ENCODE measurements at regions not wholly inside any gene's neighbourhood (a gene's known extent, or its start where the extent isn't known, plus 50 kb on each side); places are given as distances from the start of the nearest gene placed in this dataset.

- TF ChIP-seq SMARCE1 (IDR thresholded peaks at IDR 0.05; ENCODE audit: borderline replicate concordance) (no peak), ZNF282 (IDR thresholded peaks at IDR 0.05; ENCODE audit: partially characterized antibody) (no peak)
Measured at GRCh38 chr6:167583412-167583811, 243.3 kb upstream of the AFDN start (continued).

DNA sequence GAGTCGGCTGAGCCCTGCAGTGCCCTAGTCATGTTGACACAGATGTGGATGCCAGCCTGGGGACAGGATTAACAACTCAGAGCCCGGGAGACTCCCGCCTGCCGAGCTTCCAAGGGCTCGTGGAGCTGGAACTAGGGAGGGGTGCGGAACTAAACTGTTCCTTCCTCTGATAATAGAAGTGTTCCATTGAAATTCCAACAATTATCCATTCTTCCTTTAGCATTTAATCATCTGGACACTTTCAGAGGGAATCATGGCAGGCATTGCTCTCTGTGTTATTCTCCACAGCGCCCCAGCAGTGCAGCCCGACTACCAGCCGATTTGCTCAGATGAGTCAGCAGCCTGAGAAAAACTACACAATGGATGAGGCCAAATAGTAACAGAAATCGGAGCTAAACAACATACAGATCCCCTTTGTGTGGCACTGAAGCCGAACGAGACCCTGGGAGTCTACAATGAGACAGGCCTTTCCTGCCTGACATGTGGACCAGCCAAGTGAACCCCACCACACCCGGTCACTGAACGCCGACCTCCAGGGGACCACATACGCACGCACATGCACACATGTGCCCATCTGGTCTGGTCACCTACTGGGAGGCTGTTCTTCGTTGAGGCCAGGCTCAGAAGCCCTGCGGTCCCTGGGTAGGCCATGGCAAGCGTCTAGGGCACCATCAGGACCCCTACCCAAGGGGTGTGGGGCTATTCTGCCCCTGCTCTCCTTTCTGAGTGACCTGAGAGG lies 238.4 kb upstream of the AFDN start:
- Histone ChIP-seq H2AFZ (ENCODE audit: low read length) (peak overlapping the region; percentile 79), H3K4me3 (replicated peaks in 1 of 3; ENCODE audit: insufficient read depth in 1 of 3, low read depth in 2 of 3, low read length in 3 of 3) (no peak overlapping the region), H3K79me2 (ENCODE audit: insufficient read depth, low read length) (no peaks in the 10 kb centered on the region), H3K27ac (ENCODE audit: extremely low read length, insufficient read depth, low read length) (no peak overlapping the region), H3K4me2 (ENCODE audit: low read depth, low read length) (peak overlapping the region; percentile 44), H3K9ac (ENCODE audit: insufficient read depth, low read depth, low read length) (peak overlapping the region; percentile 19; the same call in 1 of the 2 replicates), H3K27me3 (ENCODE audit: control insufficient read depth in 1 of 2, insufficient read depth in 2 of 2, low read length in 2 of 2) (no peaks in the 10 kb centered on the region), H3K9me3 (ENCODE audit: low read length) (0 out of 2 replicates have a peak, but pooled peaks cover 1% of the 10 kb centered on the region), H4K20me1 (ENCODE audit: insufficient read depth, low read length) (no peaks in the 10 kb centered on the region), H3K36me3 (replicated peaks in 1 of 2; ENCODE audit: control insufficient read depth in 1 of 2, insufficient read depth in 2 of 2, low read length in 2 of 2) (no peaks in the 10 kb centered on the region), H3K4me1 (ENCODE audit: insufficient read depth, low read length) (peaks cover 19% of the 10 kb centered on the region)
- CTCF ChIA-PET (ENCODE audit: low intra/inter-chr PET ratio, low total read pairs), result no interaction called here
- WGBS (ENCODE audit: low lambda C conversion rate), result 48% methylated on average over 16 of the region's 20 CpGs
- in situ Hi-C loops (cut with HindIII; ENCODE audit: extremely low pct_ligation_motif_present, low pct_unique_long_range_greater_than_20kb) (no loop called here), intact Hi-C loops (cut with micrococcal nuclease; ENCODE audit: unreplicated experiment) (no loop called here)
- FAIRE-seq (no peak), ATAC-seq (peak; percentile 91), DNase-seq (ENCODE audit: low spot score) (peak; percentile 77)
- BruUV-seq (replicated peaks), result no TSS peak
- POLR2A ChIA-PET, result interaction anchor here (1.3 kb wide), 1 partner anchor 56 kb away, joined by 4 read pairs; no protein-coding TSS in a partner anchor
- no peak for TF ChIP-seq ZNF432 (CRISPR knock-in tag; IDR thresholded peaks at IDR 0.05; ENCODE audit: borderline replicate concordance)
- no peak for TF ChIP-seq SP4 (CRISPR knock-in tag; IDR thresholded peaks at IDR 0.05)
- TF ChIP-seq, protein P1, sequence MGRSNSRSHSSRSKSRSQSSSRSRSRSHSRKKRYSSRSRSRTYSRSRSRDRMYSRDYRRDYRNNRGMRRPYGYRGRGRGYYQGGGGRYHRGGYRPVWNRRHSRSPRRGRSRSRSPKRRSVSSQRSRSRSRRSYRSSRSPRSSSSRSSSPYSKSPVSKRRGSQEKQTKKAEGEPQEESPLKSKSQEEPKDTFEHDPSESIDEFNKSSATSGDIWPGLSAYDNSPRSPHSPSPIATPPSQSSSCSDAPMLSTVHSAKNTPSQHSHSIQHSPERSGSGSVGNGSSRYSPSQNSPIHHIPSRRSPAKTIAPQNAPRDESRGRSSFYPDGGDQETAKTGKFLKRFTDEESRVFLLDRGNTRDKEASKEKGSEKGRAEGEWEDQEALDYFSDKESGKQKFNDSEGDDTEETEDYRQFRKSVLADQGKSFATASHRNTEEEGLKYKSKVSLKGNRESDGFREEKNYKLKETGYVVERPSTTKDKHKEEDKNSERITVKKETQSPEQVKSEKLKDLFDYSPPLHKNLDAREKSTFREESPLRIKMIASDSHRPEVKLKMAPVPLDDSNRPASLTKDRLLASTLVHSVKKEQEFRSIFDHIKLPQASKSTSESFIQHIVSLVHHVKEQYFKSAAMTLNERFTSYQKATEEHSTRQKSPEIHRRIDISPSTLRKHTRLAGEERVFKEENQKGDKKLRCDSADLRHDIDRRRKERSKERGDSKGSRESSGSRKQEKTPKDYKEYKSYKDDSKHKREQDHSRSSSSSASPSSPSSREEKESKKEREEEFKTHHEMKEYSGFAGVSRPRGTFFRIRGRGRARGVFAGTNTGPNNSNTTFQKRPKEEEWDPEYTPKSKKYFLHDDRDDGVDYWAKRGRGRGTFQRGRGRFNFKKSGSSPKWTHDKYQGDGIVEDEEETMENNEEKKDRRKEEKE (IDR thresholded peaks at IDR 0.05), result no peak
- no peak for TF ChIP-seq ZNF607 (CRISPR knock-in tag; IDR thresholded peaks at IDR 0.05; ENCODE audit: borderline replicate concordance)
- no peak for TF ChIP-seq ZNF570 (CRISPR knock-in tag; IDR thresholded peaks at IDR 0.05; ENCODE audit: borderline replicate concordance)
- 0 out of 2 replicates have a peak, but pooled peaks have one; percentile 9 for TF ChIP-seq PITX1 (CRISPR knock-in tag; IDR thresholded peaks at IDR 0.05)
- TF ChIP-seq ZNF460 (CRISPR knock-in tag; IDR thresholded peaks at IDR 0.05; ENCODE audit: borderline replicate concordance), result no peak
- TF ChIP-seq ZNF274 (CRISPR knock-in tag; IDR thresholded peaks at IDR 0.05), result 0 out of 2 replicates have a peak, but pooled peaks have one; percentile 62
- TF ChIP-seq ZNF775 (CRISPR knock-in tag; IDR thresholded peaks at IDR 0.05; ENCODE audit: borderline replicate concordance), result no peak
- TF ChIP-seq MTF1 (CRISPR knock-in tag; IDR thresholded peaks at IDR 0.05), result no peak
- TF ChIP-seq ZNF136 (CRISPR knock-in tag; IDR thresholded peaks at IDR 0.05; ENCODE audit: low read depth), result no peak
- no peak for TF ChIP-seq TARDBP (CRISPR knock-in tag; IDR thresholded peaks at IDR 0.05)
- TF ChIP-seq PCBP2 (optimal IDR thresholded peaks at IDR 0.05; ENCODE audit: low read depth, low read length, poor library complexity, severe bottlenecking), result no peak
- no peak for TF ChIP-seq PREB (CRISPR knock-in tag; IDR thresholded peaks at IDR 0.05)
- TF ChIP-seq IKZF4 (CRISPR knock-in tag; IDR thresholded peaks at IDR 0.05; ENCODE audit: borderline replicate concordance, low read depth, not compliant biosample characterization), result no peak
- TF ChIP-seq IKZF1 (IDR thresholded peaks at IDR 0.05), result no peak
- peak; percentile 53 for TF ChIP-seq MAFF (IDR thresholded peaks at IDR 0.05; ENCODE audit: low read depth, low read length)
- no peak for TF ChIP-seq ARHGAP35 (CRISPR knock-in tag; IDR thresholded peaks at IDR 0.05; ENCODE audit: borderline replicate concordance)
- TF ChIP-seq MLLT10 (CRISPR knock-in tag; IDR thresholded peaks at IDR 0.05), result no peak
